GM12892 (cell line): ENCODE measurements at regions not wholly inside any gene's neighbourhood (a gene's known extent, or its start where the extent isn't known, plus 50 kb on each side); places are given as distances from the start of the nearest gene placed in this dataset.

Experiments used
- POLR2A ChIP-seq: IDR thresholded peaks from 2 replicates; pipeline ENCODE4 v1.6.1; 2011; ENCODE audit warnings: low read depth, low read length, control low read depth
- POLR2AphosphoS5 ChIP-seq: IDR thresholded peaks from 2 replicates; pipeline ENCODE4 v1.6.1; 2011; ENCODE audit warnings: low read depth, low read length, control low read depth
- TAF1 ChIP-seq: IDR thresholded peaks from 2 replicates; pipeline ENCODE4 v1.6.1; 2011; ENCODE audit warnings: low read depth, mild to moderate bottlenecking, control low read depth, low read length, borderline replicate concordance

GRCh38 chr9:16175461-16175860, 622.6 kb downstream of the CCDC171 start:
- TF ChIP-seq TAF1 (no peak), POLR2A (no peak), POLR2AphosphoS5 (no peak)
